ENCODE measurements at regions not wholly inside any gene's neighbourhood (a gene's known extent, or its start where the extent isn't known, plus 50 kb on each side); places are given as distances from the start of the nearest gene placed in this dataset.

- Histone ChIP-seq H3K4me3 (no peak overlapping the region), H3K36me3 (no peaks in the 10 kb centered on the region), H3K9me3 (no peaks in the 10 kb centered on the region), H3K27me3 (ENCODE audit: low read depth) (no peaks in the 10 kb centered on the region), H3K4me1 (no peaks in the 10 kb centered on the region), H3K27ac (no peak overlapping the region)
- ATAC-seq (no peak), DNase-seq (no peak)
- intact Hi-C loops (cut with DNase I): no loop called here
- TF ChIP-seq CTCF (IDR thresholded peaks at IDR 0.05): no peak
Observed at GRCh38 chr5:30034870-30035269, 1158.6 kb upstream of the CDH6 start.

DNA sequence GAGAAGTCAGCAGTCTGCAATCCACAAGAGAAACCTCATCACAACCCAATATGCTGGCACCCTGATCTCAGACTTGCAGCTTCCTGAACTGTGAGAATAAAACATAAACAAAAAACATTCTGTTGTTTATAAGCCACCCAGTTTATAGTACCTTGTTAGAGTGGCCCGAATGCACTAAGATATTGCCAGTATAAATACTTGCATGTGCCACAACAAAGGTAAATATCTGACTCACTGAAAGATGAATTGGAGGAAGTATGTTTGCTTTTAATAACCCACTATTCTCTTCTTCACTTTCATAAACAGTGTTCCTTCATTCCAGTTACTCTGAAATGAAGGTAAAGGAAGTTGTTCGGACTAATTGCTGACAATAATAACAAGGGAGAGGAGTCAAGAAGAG lies 1163.4 kb upstream of the CDH6 start:
- Histone ChIP-seq H3K4me3 (no peak overlapping the region), H3K36me3 (no peaks in the 10 kb centered on the region), H3K4me1 (no peaks in the 10 kb centered on the region), H3K27ac (no peak overlapping the region), H3K9me3 (no peaks in the 10 kb centered on the region), H3K27me3 (ENCODE audit: low read depth) (no peaks in the 10 kb centered on the region)
- no peak for ATAC-seq
- DNase-seq: no peak
- intact Hi-C loops (cut with DNase I): no loop called here
- no peak for TF ChIP-seq CTCF (IDR thresholded peaks at IDR 0.05)

- Histone ChIP-seq H3K9me3 (no peaks in the 10 kb centered on the region), H3K4me3 (no peak overlapping the region), H3K27ac (no peak overlapping the region), H3K4me1 (no peaks in the 10 kb centered on the region), H3K36me3 (no peaks in the 10 kb centered on the region), H3K27me3 (ENCODE audit: low read depth) (no peaks in the 10 kb centered on the region)
- intact Hi-C loops (cut with DNase I): no loop called here
- TF ChIP-seq CTCF (IDR thresholded peaks at IDR 0.05): no peak
- DNase-seq: no peak
- no peak for ATAC-seq
Observed at GRCh38 chr5:30001826-30002225, 1191.7 kb upstream of the CDH6 start.

DNA sequence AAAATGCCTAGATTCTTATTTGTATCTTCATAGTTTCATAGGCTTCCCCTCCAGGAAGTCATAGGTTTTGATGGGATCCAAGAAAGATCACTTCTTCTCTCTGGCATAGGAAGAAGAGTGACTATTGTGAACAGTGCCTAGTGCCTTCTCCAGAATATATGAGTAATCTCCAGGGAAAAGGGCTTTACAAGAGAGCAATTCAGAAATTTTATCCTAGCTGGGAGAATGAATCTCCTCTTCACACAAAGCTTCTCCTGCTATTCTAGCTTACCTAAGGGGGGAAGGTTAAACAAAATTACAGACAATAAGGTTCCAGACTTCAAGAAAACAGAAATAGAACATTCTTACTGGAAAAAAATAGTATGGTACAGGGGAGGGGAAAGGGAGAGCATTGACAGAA lies 1193.3 kb upstream of the CDH6 start:
- Histone ChIP-seq H3K4me1 (no peaks in the 10 kb centered on the region), H3K4me3 (no peak overlapping the region), H3K36me3 (no peaks in the 10 kb centered on the region), H3K27ac (no peak overlapping the region), H3K9me3 (no peaks in the 10 kb centered on the region), H3K27me3 (ENCODE audit: low read depth) (no peaks in the 10 kb centered on the region)
- DNase-seq (no peak), ATAC-seq (no peak)
- no peak for TF ChIP-seq CTCF (IDR thresholded peaks at IDR 0.05)
- intact Hi-C loops (cut with DNase I): no loop called here

- Histone ChIP-seq H3K27me3 (ENCODE audit: low read depth) (no peaks in the 10 kb centered on the region), H3K36me3 (no peaks in the 10 kb centered on the region), H3K4me1 (no peaks in the 10 kb centered on the region), H3K9me3 (no peaks in the 10 kb centered on the region), H3K4me3 (no peak overlapping the region), H3K27ac (no peak overlapping the region)
- intact Hi-C loops (cut with DNase I): no loop called here
- DNase-seq: no peak
- no peak for TF ChIP-seq CTCF (IDR thresholded peaks at IDR 0.05)
- no peak for ATAC-seq
Observed at GRCh38 chr5:29995154-29995553, 1198.3 kb upstream of the CDH6 start.

DNA sequence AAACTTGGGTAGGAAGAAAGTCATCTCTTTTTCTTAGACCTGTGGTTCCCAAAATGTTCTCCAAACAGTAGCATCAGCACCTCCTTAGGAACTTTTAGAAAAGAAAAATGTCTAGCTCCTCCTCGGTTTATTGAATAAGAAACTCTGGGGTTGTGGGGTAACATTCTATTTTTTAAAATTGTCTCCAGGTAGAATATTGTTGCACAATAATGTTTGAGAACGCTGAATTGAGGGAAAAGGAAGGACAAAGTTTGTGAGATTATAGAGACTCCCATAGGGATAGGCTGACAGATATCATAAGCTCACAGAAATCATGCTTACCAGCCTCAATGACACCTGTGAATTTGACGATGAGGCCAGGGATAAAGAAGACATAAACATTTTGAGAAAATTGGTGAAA lies 1199.0 kb upstream of the CDH6 start:
- no peaks in the 10 kb centered on the region for H3K36me3 ChIP-seq
- no peak overlapping the region for H3K4me3 ChIP-seq
- H3K27me3 ChIP-seq (ENCODE audit: low read depth): no peaks in the 10 kb centered on the region
- intact Hi-C loops (cut with DNase I): no loop called here
- DNase-seq (no peak), ATAC-seq (no peak)
- no peak overlapping the region for H3K27ac ChIP-seq
- TF ChIP-seq CTCF (IDR thresholded peaks at IDR 0.05): no peak
- no peaks in the 10 kb centered on the region for H3K4me1 ChIP-seq
- H3K9me3 ChIP-seq: no peaks in the 10 kb centered on the region
